H9 (cell line): ENCODE measurements at regions not wholly inside any gene's neighbourhood (a gene's known extent, or its start where the extent isn't known, plus 50 kb on each side); places are given as distances from the start of the nearest gene placed in this dataset.

ENCODE experiments used
- DNase-seq: peaks from one replicate; pipeline ENCODE4 v3.0.0-alpha.2; 2017
- H2AFZ ChIP-seq: one replicate; pipeline ENCODE4 v1.6.1; 2013; ENCODE audit warnings: mild to moderate bottlenecking, low read length, control low read depth, moderate library complexity
- H2AK5ac ChIP-seq: 2 replicates; pipeline ENCODE4 v1.6.1; 2013; ENCODE audit warnings: low read length, control low read depth, mixed read lengths; ENCODE audit not compliant: insufficient read length
- H2BK120ac ChIP-seq: one replicate; pipeline ENCODE4 v1.6.1; 2013; ENCODE audit warnings: low read depth, mild to moderate bottlenecking, low read length, control low read depth, inconsistent platforms; ENCODE audit not compliant: poor library complexity, severe bottlenecking
- H2BK12ac ChIP-seq: 2 replicates; pipeline ENCODE4 v1.6.1; 2013; ENCODE audit warnings: low read length, control low read depth, mixed read lengths, low read depth; ENCODE audit not compliant: insufficient read length
- H2BK15ac ChIP-seq: 2 replicates; pipeline ENCODE4 v1.6.1; 2013; ENCODE audit warnings: low read depth, low read length, control low read depth
- H2BK20ac ChIP-seq: one replicate; pipeline ENCODE4 v1.6.1; 2013; ENCODE audit warnings: low read depth, mild to moderate bottlenecking, low read length, control low read depth, inconsistent platforms; ENCODE audit not compliant: poor library complexity, severe bottlenecking
- H2BK5ac ChIP-seq: 2 replicates; pipeline ENCODE4 v1.6.1; 2013; ENCODE audit warnings: low read length, control low read depth, mixed read lengths; ENCODE audit not compliant: insufficient read length
- H3K14ac ChIP-seq: 2 replicates; pipeline ENCODE4 v1.6.1; 2013; ENCODE audit warnings: low read length, control low read depth; ENCODE audit not compliant: insufficient read depth
- H3K18ac ChIP-seq: 2 replicates; pipeline ENCODE4 v1.6.1; 2013; ENCODE audit warnings: low read depth, mild to moderate bottlenecking, mixed read lengths, low read length, control low read depth; ENCODE audit not compliant: insufficient read length
- H3K23ac ChIP-seq: 2 replicates; pipeline ENCODE4 v1.6.1; 2013; ENCODE audit warnings: low read length, control low read depth, mixed read lengths, low read depth; ENCODE audit not compliant: insufficient read length
- H3K23me2 ChIP-seq: 2 replicates; pipeline ENCODE4 v1.6.1; 2013; ENCODE audit warnings: low read depth, mild to moderate bottlenecking, mixed read lengths, low read length, control low read depth; ENCODE audit not compliant: insufficient read length, poor library complexity, severe bottlenecking
- H3K27ac ChIP-seq: 2 replicates; pipeline ENCODE4 v1.5.1; 2013; ENCODE audit warnings: low read length, control low read depth, mixed read lengths, low read depth; ENCODE audit not compliant: insufficient read length
- H3K27me3 ChIP-seq: 2 replicates; pipeline ENCODE4 v1.6.1; 2013; ENCODE audit warnings: low read length, control low read depth, inconsistent platforms; ENCODE audit not compliant: insufficient read depth
- H3K4ac ChIP-seq: 2 replicates; pipeline ENCODE4 v1.6.1; 2013; ENCODE audit warnings: low read depth, mild to moderate bottlenecking, control low read depth, inconsistent platforms, low read length, moderate library complexity
- H3K4me1 ChIP-seq: 2 replicates; pipeline ENCODE4 v1.6.1; 2013; ENCODE audit warnings: low read length, control low read depth, inconsistent platforms; ENCODE audit not compliant: insufficient read depth
- H3K4me2 ChIP-seq: 2 replicates; pipeline ENCODE4 v1.6.1; 2013; ENCODE audit warnings: low read length, control low read depth, mixed read lengths; ENCODE audit not compliant: insufficient read length, insufficient read depth
- H3K56ac ChIP-seq: 2 replicates; pipeline ENCODE4 v1.6.1; 2013; ENCODE audit warnings: low read depth, mild to moderate bottlenecking, mixed read lengths, low read length, control low read depth; ENCODE audit not compliant: insufficient read length
- H3K79me1 ChIP-seq: 2 replicates; pipeline ENCODE4 v1.6.1; 2013; ENCODE audit warnings: low read depth, mild to moderate bottlenecking, moderate library complexity, low read length, control low read depth, inconsistent platforms; ENCODE audit not compliant: insufficient read depth, poor library complexity, severe bottlenecking
- H3K79me2 ChIP-seq: 2 replicates; pipeline ENCODE4 v1.6.1; 2013; ENCODE audit warnings: low read length, control low read depth, inconsistent platforms; ENCODE audit not compliant: insufficient read depth
- H3K9ac ChIP-seq: 2 replicates; pipeline ENCODE4 v1.6.1; 2013; ENCODE audit warnings: low read length, control low read depth, mixed read lengths; ENCODE audit not compliant: insufficient read length; ENCODE audit errors: extremely low read depth
- H3K9me3 ChIP-seq: one replicate; pipeline ENCODE4 v1.6.1; 2013; ENCODE audit warnings: low read depth, low read length, inconsistent platforms; ENCODE audit not compliant: control insufficient read depth
- H3T11ph ChIP-seq: one replicate; pipeline ENCODE4 v1.6.1; 2013; ENCODE audit warnings: mild to moderate bottlenecking, low read length, control low read depth, inconsistent platforms
- H4K20me1 ChIP-seq: one replicate; pipeline ENCODE4 v1.6.1; 2013; ENCODE audit not compliant: control insufficient read depth, insufficient read length, insufficient read depth
- H4K5ac ChIP-seq: 2 replicates; pipeline ENCODE4 v1.6.1; 2013; ENCODE audit warnings: low read depth, mild to moderate bottlenecking, mixed read lengths, low read length, control low read depth; ENCODE audit not compliant: insufficient read length
- H4K8ac ChIP-seq: replicated peaks from 2 replicates; pipeline ENCODE4 v1.6.1; 2013; ENCODE audit warnings: low read length, control low read depth, mixed read lengths, low read depth; ENCODE audit not compliant: insufficient read length
- H4K91ac ChIP-seq: 2 replicates; pipeline ENCODE4 v1.6.1; 2013; ENCODE audit warnings: low read depth, mild to moderate bottlenecking, moderate library complexity, mixed read lengths, low read length, control low read depth; ENCODE audit not compliant: insufficient read length
- H3K27ac Mint-ChIP-seq, 3 experiments: 2 replicates in 2 of 3; 3 replicates in 1 of 3; pipeline ENCODE4 v1.8.0; 2020 to 2021; ENCODE audit warnings: mixed read lengths in 3 of 3, mild to moderate bottlenecking in 1 of 3, moderate library complexity in 1 of 3
- H3K27me3 Mint-ChIP-seq: 2 replicates; pipeline ENCODE4 v1.8.0; 2021; ENCODE audit warnings: low read depth, mild to moderate bottlenecking, moderate library complexity, mixed read lengths
- H3K36me3 Mint-ChIP-seq, 3 experiments: 2 replicates in 2 of 3; 3 replicates in 1 of 3; pipeline ENCODE4 v1.8.0; 2020 to 2021; ENCODE audit warnings: low read depth in 3 of 3, mixed read lengths in 3 of 3; ENCODE audit not compliant: insufficient read depth in 1 of 3
- H3K4me1 Mint-ChIP-seq, 2 experiments: 2 replicates each; pipeline ENCODE4 v1.8.0; 2020; ENCODE audit warnings: mixed read lengths in 2 of 2
- H3K4me3 Mint-ChIP-seq, 2 experiments: 2 replicates in 1 of 2; 3 replicates in 1 of 2; pipeline ENCODE4 v1.8.0; 2020 to 2021; ENCODE audit warnings: mild to moderate bottlenecking in 2 of 2, mixed read lengths in 2 of 2, moderate library complexity in 1 of 2
- H3K9me3 Mint-ChIP-seq, 2 experiments: 2 replicates in 1 of 2; 3 replicates in 1 of 2; pipeline ENCODE4 v1.8.0; 2020; ENCODE audit warnings: mild to moderate bottlenecking in 2 of 2, mixed read lengths in 2 of 2, moderate library complexity in 1 of 2
- WGBS: extraction: QIAGEN DNeasy Blood & Tissue Kit; methylation state at CpG from one replicate; pipeline ENCODE4 v1.1.7; 2013; ENCODE audit warnings: missing lambda C conversion rate, low lambda C conversion rate, mixed read lengths; ENCODE audit not compliant: insufficient read length; ENCODE audit errors: extremely low coverage; 5-methylcytosine and 5-hydroxymethylcytosine counted together
- TF ChIP-seq, protein P1 (sequence below): fragments of 200-600 bp; sonication (generic); conservative IDR thresholded peaks from 3 replicates; pipeline ENCODE4 v1.8.0; 2021; ENCODE audit warnings: antibody characterized with exemption, mild to moderate bottlenecking

DNA sequence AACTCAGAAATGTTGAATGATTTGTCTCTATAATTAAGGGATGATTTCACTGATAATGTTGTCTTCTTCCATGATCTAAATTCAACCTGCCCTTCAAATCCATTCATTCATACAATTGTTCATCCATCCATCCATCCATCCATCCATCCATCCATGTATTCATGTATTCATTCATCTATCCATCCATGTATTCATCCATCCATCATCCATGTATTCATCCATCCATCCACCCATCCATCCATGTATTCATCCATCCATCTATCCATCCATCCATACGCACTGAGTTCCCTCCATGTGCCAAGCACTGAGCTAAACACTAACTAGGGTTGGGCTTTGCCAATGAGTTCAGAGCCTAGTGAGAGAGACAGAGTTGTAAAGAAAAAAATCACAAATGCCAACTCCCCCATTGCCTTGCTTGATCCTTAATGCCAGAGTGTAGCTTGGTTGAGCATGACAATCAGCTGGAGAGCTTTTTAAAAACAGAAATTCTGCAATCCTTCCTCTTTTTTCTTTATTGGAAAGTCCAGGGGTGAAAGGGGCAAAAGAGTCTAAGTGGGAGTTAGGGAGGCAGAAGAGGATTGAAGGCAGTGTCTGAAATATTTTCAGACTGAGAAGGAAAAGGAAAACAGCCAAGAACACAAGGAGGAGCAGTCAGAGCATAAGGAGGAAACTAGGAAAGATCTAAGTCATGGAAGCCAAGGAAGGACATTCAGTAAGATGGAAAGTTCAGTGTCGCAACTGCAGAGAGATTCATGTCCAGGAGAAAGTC is 92.4 kb upstream of the ERG start:
- peaks cover 2% of the 10 kb centered on the region; the same call in 1 of the 2 replicates for H3K27me3 Mint-ChIP-seq
- H3K4me1 ChIP-seq: no peaks in the 10 kb centered on the region; the same call in 1 of the 2 replicates

More for the DNA sequence above, 92.4 kb upstream of the ERG start:
- Histone ChIP-seq H3K79me1 (no peaks in the 10 kb centered on the region), H4K8ac (no peak overlapping the region), H3K4ac (no peak overlapping the region), H3K56ac (no peak overlapping the region), H4K5ac (no peak overlapping the region), H3K23me2 (no peaks in the 10 kb centered on the region), H3K27ac (no peak overlapping the region), H2BK120ac (no peak overlapping the region), H3K14ac (no peak overlapping the region), H2BK5ac (no peak overlapping the region), H3K4me2 (no peak overlapping the region), H2BK20ac (no peak overlapping the region), H3K27me3 (no peaks in the 10 kb centered on the region), H2BK15ac (no peak overlapping the region), H4K91ac (no peak overlapping the region), H2AFZ (no peak overlapping the region), H3T11ph (no peak overlapping the region), H3K9ac (no peak overlapping the region), H2BK12ac (no peak overlapping the region), H3K23ac (no peak overlapping the region), H3K9me3 (no peaks in the 10 kb centered on the region), H3K79me2 (no peaks in the 10 kb centered on the region), H3K18ac (no peak overlapping the region), H4K20me1 (no peaks in the 10 kb centered on the region), H2AK5ac (no peak overlapping the region)
- Mint-ChIP-seq H3K4me3 (no peak overlapping the region), H3K4me1 (peaks cover 12 to 14% of the 10 kb centered on the region in 2 experiments), H3K27ac (no peak overlapping the region), H3K36me3 (no peaks in the 10 kb centered on the region), H3K9me3 (no peaks in the 10 kb centered on the region; a peak in 1 of 5 replicates)
- no CpG with 5 or more reads among the region's 2 CpGs for WGBS
- TF ChIP-seq, protein P1, sequence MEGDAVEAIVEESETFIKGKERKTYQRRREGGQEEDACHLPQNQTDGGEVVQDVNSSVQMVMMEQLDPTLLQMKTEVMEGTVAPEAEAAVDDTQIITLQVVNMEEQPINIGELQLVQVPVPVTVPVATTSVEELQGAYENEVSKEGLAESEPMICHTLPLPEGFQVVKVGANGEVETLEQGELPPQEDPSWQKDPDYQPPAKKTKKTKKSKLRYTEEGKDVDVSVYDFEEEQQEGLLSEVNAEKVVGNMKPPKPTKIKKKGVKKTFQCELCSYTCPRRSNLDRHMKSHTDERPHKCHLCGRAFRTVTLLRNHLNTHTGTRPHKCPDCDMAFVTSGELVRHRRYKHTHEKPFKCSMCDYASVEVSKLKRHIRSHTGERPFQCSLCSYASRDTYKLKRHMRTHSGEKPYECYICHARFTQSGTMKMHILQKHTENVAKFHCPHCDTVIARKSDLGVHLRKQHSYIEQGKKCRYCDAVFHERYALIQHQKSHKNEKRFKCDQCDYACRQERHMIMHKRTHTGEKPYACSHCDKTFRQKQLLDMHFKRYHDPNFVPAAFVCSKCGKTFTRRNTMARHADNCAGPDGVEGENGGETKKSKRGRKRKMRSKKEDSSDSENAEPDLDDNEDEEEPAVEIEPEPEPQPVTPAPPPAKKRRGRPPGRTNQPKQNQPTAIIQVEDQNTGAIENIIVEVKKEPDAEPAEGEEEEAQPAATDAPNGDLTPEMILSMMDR: no peak
- no peak for DNase-seq
